ENCODE measurements at regions not wholly inside any gene's neighbourhood (a gene's known extent, or its start where the extent isn't known, plus 50 kb on each side); places are given as distances from the start of the nearest gene placed in this dataset.

GRCh38 chr12:38544330-38545066 lies 227.9 kb downstream of the ALG10B start:
- no peaks in the 10 kb centered on the region for H3K79me2 ChIP-seq (ENCODE audit: control insufficient read depth, insufficient read depth, low read length)
- in situ Hi-C loops (cut with MboI) = no loop called here
- no peaks in the 10 kb centered on the region for H3K9me3 ChIP-seq (replicated peaks; ENCODE audit: control insufficient read depth, insufficient read depth, low read depth, low read length)
- no peak for ATAC-seq
- no peak for FAIRE-seq
- CTCF ChIA-PET (ENCODE audit: low intra/inter-chr PET ratio) = no interaction called here
- no peaks in the 10 kb centered on the region for H3K4me1 ChIP-seq (replicated peaks in 1 of 2; ENCODE audit: control insufficient read depth in 2 of 2, insufficient read depth in 2 of 2, low read length in 2 of 2)
- intact Hi-C loops (cut with micrococcal nuclease) = no loop called here
- POLR2A ChIA-PET = no interaction called here
- 2% methylated on average over 5 of the region's 5 CpGs for WGBS (ENCODE audit: insufficient coverage, low coverage, missing lambda C conversion rate)
- no peaks in the 10 kb centered on the region for H3K36me3 ChIP-seq (ENCODE audit: control insufficient read depth, insufficient read depth, low read length)
- H4K20me1 ChIP-seq (replicated peaks; ENCODE audit: control insufficient read depth, insufficient read depth, low read length) = no peaks in the 10 kb centered on the region
- no peak overlapping the region for H2AFZ ChIP-seq (ENCODE audit: low read depth, low read length)
- no peak for DNase-seq (ENCODE audit: extremely low read depth in 1 of 4, low spot score in 3 of 4)
- no peaks in the 10 kb centered on the region for H3K27me3 ChIP-seq (ENCODE audit: control insufficient read depth in 2 of 2, insufficient read depth in 2 of 2, low read length in 2 of 2)
- TF ChIP-seq C11orf30 (IDR thresholded peaks at IDR 0.05; ENCODE audit: low read depth) = no peak
- no peak for TF ChIP-seq NCOA1 (IDR thresholded peaks at IDR 0.05; ENCODE audit: low read depth)
- TF ChIP-seq TBP (optimal IDR thresholded peaks at IDR 0.05; ENCODE audit: low read depth, low read length) = no peak
- no peak for TF ChIP-seq EZH2 (IDR thresholded peaks at IDR 0.05; ENCODE audit: borderline replicate concordance, low read depth, low read length)
- TF ChIP-seq, protein P1, sequence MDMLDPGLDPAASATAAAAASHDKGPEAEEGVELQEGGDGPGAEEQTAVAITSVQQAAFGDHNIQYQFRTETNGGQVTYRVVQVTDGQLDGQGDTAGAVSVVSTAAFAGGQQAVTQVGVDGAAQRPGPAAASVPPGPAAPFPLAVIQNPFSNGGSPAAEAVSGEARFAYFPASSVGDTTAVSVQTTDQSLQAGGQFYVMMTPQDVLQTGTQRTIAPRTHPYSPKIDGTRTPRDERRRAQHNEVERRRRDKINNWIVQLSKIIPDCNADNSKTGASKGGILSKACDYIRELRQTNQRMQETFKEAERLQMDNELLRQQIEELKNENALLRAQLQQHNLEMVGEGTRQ (CRISPR knock-in tag; IDR thresholded peaks at IDR 0.05) = no peak
- no peak for TF ChIP-seq FOXP1 (CRISPR knock-in tag; IDR thresholded peaks at IDR 0.05)
- no peak for TF ChIP-seq ZNF398 (CRISPR knock-in tag; IDR thresholded peaks at IDR 0.05)
- TF ChIP-seq SRSF3 (IDR thresholded peaks at IDR 0.05; ENCODE audit: insufficient read depth, low read length) = no peak
- H3K27ac ChIP-seq (ENCODE audit: extremely low read depth, low read depth, low read length) = no peak overlapping the region
- no peak overlapping the region for H3K9ac ChIP-seq (ENCODE audit: insufficient read depth in 1 of 2, low read depth in 2 of 2, low read length in 2 of 2)
- H3K9me1 ChIP-seq (ENCODE audit: control insufficient read depth, insufficient read depth, low read length) = no peaks in the 10 kb centered on the region
- H3K4me3 ChIP-seq = no peak overlapping the region
- H3K4me2 ChIP-seq (ENCODE audit: insufficient read depth, low read length) = no peak overlapping the region
- no TSS peak for BruUV-seq (replicated peaks)
